CD4-positive, alpha-beta T cell treated with Interleukin-10 for 1 hour (primary cell): ENCODE measurements at regions not wholly inside any gene's neighbourhood (a gene's known extent, or its start where the extent isn't known, plus 50 kb on each side); places are given as distances from the start of the nearest gene placed in this dataset.
"Not testable (repeated sequence)": the region's sequence is repeated elsewhere in the genome, so short reads cannot be mapped to it uniquely, and the experiment has no call there.

ENCODE experiments used
- DNase-seq: peaks from one replicate; pipeline ENCODE4 v3.0.0-alpha.2; 2020

DNA sequence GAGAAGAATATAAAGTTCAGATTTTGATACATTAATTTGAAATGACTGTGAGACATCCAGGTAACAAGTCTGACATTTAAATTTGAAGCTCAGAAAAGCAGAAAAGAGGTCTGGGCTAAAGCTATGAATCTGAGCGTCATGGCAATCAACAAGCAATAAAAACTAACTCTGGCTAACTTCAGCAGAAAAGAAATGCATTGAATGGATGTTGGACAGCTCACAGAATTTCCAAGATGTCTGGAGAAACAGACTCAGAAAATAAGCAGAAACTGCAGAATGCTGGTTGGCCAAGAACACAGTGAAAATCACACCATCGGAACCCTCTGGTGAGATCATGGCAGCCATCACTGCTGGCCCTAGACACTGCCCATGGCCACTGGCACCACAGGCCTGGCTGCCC is 366.6 kb downstream of the METTL4 start:
- no peak for DNase-seq

- DNase-seq, result no peak
Measured at GRCh38 chr18:2207294-2207693, 364.0 kb downstream of the METTL4 start.

GRCh38 chr18:2212598-2213205 is 358.6 kb downstream of the METTL4 start:
- no peak for DNase-seq

DNA sequence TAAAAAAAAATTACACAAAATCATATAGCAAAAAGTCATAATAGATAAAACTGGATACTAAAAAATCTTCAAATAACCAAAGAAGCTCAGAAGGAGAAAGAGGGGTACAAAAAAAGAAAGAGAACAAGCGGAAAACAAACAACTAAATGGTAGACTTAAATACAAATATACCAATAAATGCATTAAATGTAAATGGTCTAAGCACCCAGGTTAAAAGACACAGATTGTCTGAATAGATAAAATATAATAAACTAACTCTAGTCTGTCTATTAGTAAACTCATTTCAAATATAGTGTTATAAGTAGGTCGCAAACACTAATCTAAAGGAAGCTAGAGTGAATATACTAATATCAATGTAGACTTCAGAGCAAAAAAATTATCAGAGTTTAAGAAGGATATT is 357.4 kb downstream of the METTL4 start:
- no peak for DNase-seq

- DNase-seq, result no peak
Measured at GRCh38 chr18:2217356-2217755, 353.9 kb downstream of the METTL4 start.

- no peak for DNase-seq
Measured at GRCh38 chr18:2218101-2218500, 353.2 kb downstream of the METTL4 start.

- DNase-seq, result no peak
Measured at GRCh38 chr18:2219706-2220105, 351.6 kb downstream of the METTL4 start.

GRCh38 chr18:2222270-2223185 is 348.8 kb downstream of the METTL4 start:
- DNase-seq, result no peak

DNA sequence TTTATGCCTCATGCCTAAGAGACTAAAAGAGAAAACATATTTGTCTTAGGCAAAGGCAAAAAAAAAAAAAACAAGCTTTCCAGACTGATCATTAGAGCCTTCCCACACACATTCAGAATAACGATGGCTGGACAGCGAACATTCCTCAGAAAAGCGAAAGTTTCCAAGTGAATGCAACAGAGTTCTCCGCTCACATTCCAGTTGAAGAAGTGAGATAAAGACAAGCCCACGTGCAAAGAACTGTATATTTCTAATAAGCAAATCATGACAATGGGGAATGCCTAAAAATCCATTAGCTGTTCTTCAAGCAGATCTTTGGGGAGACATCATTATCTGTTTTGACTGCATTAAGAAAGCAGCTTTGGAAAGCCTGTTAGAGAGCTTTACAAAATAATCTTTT is 347.9 kb downstream of the METTL4 start:
- DNase-seq, result no peak

GRCh38 chr18:2223849-2224248 is 347.5 kb downstream of the METTL4 start:
- DNase-seq, result no peak

DNA sequence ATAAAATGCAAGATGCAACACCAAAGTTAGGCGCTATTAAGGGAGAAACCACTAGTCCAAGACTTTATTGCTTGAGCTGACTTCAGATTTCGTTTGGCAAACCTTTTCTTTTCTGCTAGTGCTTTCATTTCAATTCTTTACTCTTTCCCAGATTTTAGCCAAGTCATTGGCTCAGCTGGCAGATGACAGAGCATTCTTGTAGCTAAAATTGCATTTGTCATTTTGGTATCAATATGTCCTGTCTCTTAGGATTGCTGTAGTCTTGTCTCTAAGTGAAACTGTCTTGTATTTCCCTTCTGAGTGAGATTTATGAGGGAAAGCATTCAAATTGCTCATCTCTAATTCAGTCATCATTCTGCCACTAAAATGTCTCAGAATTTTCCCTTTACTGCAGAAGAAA is 335.1 kb downstream of the METTL4 start:
- no peak for DNase-seq

- no peak for DNase-seq
Measured at GRCh38 chr18:2237706-2238105, 333.6 kb downstream of the METTL4 start.

- no peak for DNase-seq
Measured at GRCh38 chr18:2240311-2240705, 331.0 kb downstream of the METTL4 start.

DNA sequence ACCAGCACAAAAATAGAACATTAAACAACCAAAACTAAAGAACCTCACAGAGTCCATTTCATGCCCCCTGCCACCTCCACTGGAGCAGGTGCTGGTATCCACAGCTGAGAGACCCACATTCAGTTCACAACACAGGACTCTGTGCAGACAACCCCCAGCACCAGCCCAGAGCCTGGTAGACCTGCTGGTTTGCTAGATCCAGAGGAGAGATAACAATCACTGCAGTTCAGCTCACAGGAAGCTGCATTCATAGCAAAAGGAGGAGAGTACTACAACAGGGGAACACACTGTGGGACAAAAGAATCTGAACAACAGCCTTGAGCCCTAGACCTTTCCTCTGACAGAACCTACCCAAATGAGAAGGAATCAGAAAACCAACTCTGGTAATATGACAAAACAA is 326.7 kb downstream of the METTL4 start:
- no peak for DNase-seq

- DNase-seq, result not testable (repeated sequence)
Measured at GRCh38 chr18:2247101-2247500, 324.2 kb downstream of the METTL4 start.

- no peak for DNase-seq
Measured at GRCh38 chr18:2254977-2255376, 316.3 kb downstream of the METTL4 start.

DNA sequence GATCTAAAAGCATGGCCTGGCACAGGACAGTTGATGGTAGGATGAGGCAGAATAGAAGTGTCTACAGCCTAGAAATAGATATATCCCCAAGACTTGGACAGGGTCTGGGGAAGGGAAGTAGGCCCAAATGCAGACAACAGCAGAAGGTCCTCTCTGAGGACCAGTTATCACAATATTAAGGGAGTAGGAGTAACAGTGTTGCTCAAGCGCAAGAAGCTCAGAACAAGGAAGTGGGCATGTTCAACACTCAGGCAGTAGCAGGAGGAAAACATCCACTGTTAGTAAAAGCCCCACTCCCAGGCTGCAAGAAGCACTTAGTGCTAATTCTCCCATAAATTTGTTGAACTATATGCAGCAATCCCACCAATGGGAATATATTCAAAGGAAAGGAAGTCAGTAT is 314.7 kb downstream of the METTL4 start:
- DNase-seq, result no peak

DNA sequence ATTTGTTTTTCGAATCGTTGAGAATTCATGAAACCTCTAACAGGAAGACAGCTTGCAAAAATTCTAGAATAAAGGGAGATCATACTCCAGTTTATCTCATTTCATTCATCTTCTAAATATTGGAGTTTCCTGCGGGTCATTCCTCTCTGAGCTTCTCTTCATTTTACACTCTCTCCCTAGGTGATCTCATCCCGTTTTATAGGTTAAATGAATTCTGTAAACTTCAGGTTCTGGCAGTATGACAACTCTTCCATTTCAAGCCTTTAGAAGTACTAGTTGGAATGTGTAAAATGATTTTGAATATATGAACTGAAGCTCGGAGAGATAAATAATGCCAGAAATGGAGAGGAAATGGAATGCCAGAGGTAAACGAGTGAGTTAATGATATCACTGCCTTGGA is 312.4 kb downstream of the METTL4 start:
- no peak for DNase-seq

- DNase-seq, result no peak
Measured at GRCh38 chr18:2263303-2263890, 307.9 kb downstream of the METTL4 start.

- DNase-seq, result no peak
Measured at GRCh38 chr18:2274613-2275012, 296.7 kb downstream of the METTL4 start.

DNA sequence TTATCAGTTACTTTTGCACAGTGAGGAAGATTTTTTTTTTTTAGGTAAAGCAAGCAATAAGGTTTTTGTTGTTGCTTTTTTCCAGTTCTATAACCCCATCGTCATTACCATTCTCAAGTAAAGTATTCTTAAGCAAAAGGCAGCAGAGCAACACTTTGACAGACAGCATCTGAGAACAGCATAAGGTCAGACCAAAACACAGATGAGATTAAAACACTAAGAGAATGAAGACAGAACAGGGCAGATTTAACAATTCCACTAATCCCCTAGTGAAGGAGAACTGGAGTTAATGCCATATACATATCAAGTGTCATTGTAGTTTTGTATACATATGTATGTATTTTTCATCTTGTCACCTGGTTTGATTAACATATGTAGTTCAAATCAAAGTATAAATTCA is 290.2 kb downstream of the METTL4 start:
- no peak for DNase-seq

DNA sequence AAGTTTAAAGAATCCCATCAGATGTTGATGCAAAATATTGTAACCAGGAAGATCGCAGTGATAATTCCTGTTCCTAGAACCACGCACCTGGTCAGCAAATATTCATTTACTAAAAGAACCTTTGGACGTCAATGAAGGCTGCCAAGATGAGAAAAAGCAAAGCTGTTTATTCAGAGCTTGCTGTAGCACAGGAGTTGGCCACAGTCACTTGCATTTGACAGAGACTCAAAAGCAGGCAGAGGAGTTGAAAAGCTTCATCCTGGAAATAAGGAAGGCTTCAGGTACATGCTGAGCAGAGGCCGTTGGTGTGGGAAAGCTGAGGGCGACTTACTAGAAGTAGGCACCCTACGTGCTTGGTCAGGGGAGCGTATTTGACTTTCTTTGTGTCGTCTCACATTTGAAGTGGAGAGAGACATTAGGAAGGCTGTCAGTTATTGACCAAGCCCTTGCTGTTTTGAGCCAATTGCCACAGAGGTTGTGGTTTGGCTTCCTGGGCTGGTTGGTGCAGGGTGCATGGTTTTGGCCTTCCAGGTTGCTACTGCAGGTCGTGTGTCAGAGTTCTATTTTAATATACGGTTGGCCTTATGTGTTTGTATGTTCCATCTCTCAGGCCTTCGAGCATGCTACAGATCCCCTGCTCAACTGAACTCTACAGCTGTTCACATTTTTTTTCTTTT is 289.6 kb downstream of the METTL4 start:
- no peak for DNase-seq

GRCh38 chr18:2293109-2293839 is 278.0 kb downstream of the METTL4 start:
- no peak for DNase-seq
